Fibroblast of lung (primary cell): ENCODE measurements at regions not wholly inside any gene's neighbourhood (a gene's known extent, or its start where the extent isn't known, plus 50 kb on each side); places are given as distances from the start of the nearest gene placed in this dataset.

ENCODE experiments used
- EZH2 ChIP-seq: IDR thresholded peaks from 2 replicates; pipeline ENCODE4 v1.5.1; 2012; ENCODE audit warnings: low read length, control low read depth, mild to moderate bottlenecking; ENCODE audit errors: missing control alignments
- TF ChIP-seq, protein P1 (sequence below), 2 donors: IDR thresholded peaks in 1 of 2; conservative IDR thresholded peaks in 1 of 2; 1 replicate in 1 of 2; 2 replicates in 1 of 2; pipeline ENCODE4 v1.5.1; 2011 to 2012; ENCODE audit warnings: low read length in 2 of 2, control low read depth in 1 of 2, inconsistent platforms in 1 of 2, low read depth in 1 of 2, mild to moderate bottlenecking in 1 of 2

DNA sequence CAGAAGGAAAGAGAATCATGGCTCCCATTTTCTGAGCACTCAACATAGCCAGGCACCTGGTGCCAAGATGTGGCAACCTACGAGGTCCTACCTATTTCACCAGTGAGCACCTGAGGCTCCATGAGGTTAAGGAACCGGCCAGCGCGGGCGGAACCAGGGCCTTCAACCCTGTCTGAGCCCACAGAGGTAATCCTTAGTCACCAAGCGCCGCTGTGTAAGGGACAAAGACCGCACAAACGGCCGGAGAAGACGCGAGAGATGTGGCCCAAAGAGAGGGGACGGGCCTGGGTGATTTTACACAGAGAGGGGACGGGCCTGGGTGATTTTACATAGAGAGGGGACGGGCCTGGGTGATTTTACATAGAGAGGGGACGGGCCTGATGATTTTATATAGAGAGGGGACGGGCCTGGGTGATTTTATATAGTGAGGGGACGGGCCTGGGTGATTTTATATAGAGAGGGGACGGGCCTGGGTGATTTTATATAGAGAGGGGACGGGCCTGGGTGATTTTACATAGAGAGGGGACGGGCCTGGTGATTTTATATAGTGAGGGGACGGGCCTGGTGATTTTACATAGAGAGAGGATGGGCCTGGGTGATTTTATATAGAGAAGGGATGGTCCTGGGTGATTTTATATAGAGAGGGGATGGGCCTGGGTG lies 114.2 kb downstream of the SMIM20 start:
- TF ChIP-seq, protein P1, sequence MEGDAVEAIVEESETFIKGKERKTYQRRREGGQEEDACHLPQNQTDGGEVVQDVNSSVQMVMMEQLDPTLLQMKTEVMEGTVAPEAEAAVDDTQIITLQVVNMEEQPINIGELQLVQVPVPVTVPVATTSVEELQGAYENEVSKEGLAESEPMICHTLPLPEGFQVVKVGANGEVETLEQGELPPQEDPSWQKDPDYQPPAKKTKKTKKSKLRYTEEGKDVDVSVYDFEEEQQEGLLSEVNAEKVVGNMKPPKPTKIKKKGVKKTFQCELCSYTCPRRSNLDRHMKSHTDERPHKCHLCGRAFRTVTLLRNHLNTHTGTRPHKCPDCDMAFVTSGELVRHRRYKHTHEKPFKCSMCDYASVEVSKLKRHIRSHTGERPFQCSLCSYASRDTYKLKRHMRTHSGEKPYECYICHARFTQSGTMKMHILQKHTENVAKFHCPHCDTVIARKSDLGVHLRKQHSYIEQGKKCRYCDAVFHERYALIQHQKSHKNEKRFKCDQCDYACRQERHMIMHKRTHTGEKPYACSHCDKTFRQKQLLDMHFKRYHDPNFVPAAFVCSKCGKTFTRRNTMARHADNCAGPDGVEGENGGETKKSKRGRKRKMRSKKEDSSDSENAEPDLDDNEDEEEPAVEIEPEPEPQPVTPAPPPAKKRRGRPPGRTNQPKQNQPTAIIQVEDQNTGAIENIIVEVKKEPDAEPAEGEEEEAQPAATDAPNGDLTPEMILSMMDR (conservative IDR thresholded peaks at IDR 0.05 in 1 of 2, IDR thresholded peaks at IDR 0.05 in 1 of 2; ENCODE audit: low read depth in 1 of 2, low read length in 2 of 2), result no peak
- no peak for TF ChIP-seq EZH2
